PC-9 (cell line): ENCODE measurements at regions not wholly inside any gene's neighbourhood (a gene's known extent, or its start where the extent isn't known, plus 50 kb on each side); places are given as distances from the start of the nearest gene placed in this dataset.

ENCODE experiments used
- BruUV-seq: library from RNA; stranded (reverse); fragments of 400-500 nt; replicated peaks from 2 replicates; lab custom pipeline; 2021; lab: Mats Ljungman, UMichigan
- CTCF ChIA-PET: fragments of 300-600 bp; sonication (Branson Sonifier 250); formaldehyde crosslinking; loops from one replicate; lab custom pipeline; 2022; ENCODE audit warnings: antibody characterized with exemption; lab: Charles Lee
- POLR2A ChIA-PET: fragments of 300-600 bp; sonication (Branson Sonifier 250); formaldehyde crosslinking; loops from one replicate; lab custom pipeline; 2022; ENCODE audit warnings: antibody characterized with exemption; ENCODE audit not compliant: unreplicated experiment; lab: Charles Lee
- DNase-seq, 2 experiments: peaks; one replicate each; pipeline versions ENCODE4 v3.0.0 to v3.0.0-alpha.2; 2015 to 2022; ENCODE audit warnings: mixed read lengths in 1 of 2
- H2AFZ ChIP-seq: fragments of 200-600 bp; sonication (generic); 2 replicates; pipeline ENCODE4 v1.8.1; 2017; ENCODE audit warnings: antibody characterized with exemption
- H3F3A ChIP-seq: fragments of 200-600 bp; sonication (generic); 2 replicates; pipeline ENCODE4 v1.8.1; 2017; ENCODE audit warnings: antibody characterized with exemption, mild to moderate bottlenecking, low read depth; ENCODE audit not compliant: insufficient read depth
- H3K27ac ChIP-seq: fragments of 200-600 bp; sonication (generic); 2 replicates; pipeline ENCODE4 v1.6.1; 2016; ENCODE audit warnings: mixed run types
- H3K27me3 ChIP-seq: fragments of 200-600 bp; sonication (generic); 2 replicates; pipeline ENCODE4 v1.6.1; 2016; ENCODE audit warnings: low read depth, mixed run types; ENCODE audit not compliant: insufficient read depth
- H3K36me3 ChIP-seq: fragments of 200-600 bp; sonication (generic); 2 replicates; pipeline ENCODE4 v1.6.1; 2016; ENCODE audit warnings: low read depth, mixed run types
- H3K4me1 ChIP-seq: fragments of 200-600 bp; sonication (generic); replicated peaks from 2 replicates; pipeline ENCODE4 v1.6.1; 2016; ENCODE audit warnings: mixed run types; ENCODE audit not compliant: insufficient read depth
- H3K4me2 ChIP-seq: fragments of 200-600 bp; sonication (generic); 2 replicates; pipeline ENCODE4 v1.6.1; 2017; ENCODE audit warnings: mixed run types
- H3K4me3 ChIP-seq: fragments of 200-600 bp; sonication (generic); 2 replicates; pipeline ENCODE4 v1.6.1; 2016; ENCODE audit warnings: mixed run types
- H3K79me2 ChIP-seq: fragments of 200-600 bp; sonication (generic); 2 replicates; pipeline ENCODE4 v1.6.1; 2017; ENCODE audit warnings: low read depth, mixed run types
- H3K9me2 ChIP-seq: fragments of 200-600 bp; sonication (generic); 2 replicates; pipeline ENCODE4 v1.8.1; 2017; ENCODE audit warnings: mild to moderate bottlenecking; ENCODE audit not compliant: insufficient read depth
- H3K9me3 ChIP-seq: fragments of 200-600 bp; sonication (generic); 2 replicates; pipeline ENCODE4 v1.8.1; 2016; ENCODE audit warnings: low read depth; ENCODE audit not compliant: insufficient read depth
- H4K20me1 ChIP-seq: fragments of 200-600 bp; sonication (generic); 2 replicates; pipeline ENCODE4 v1.8.1; 2017; ENCODE audit not compliant: insufficient read depth
- EZH2 ChIP-seq: fragments of 200-600 bp; sonication (generic); IDR thresholded peaks from 2 replicates; pipeline ENCODE4 v1.8.0; 2017; ENCODE audit warnings: antibody characterized with exemption, low read depth
- intact Hi-C: fragments of 100-400 bp; cut with micrococcal nuclease; formaldehyde crosslinking; loops from one replicate; pipeline ENCODE4 v1.10.0; 2022; ENCODE audit not compliant: unreplicated experiment
- TF ChIP-seq, protein P1 (sequence below): fragments of 200-600 bp; sonication (generic); conservative IDR thresholded peaks from 2 replicates; pipeline ENCODE4 v1.6.1; 2017; ENCODE audit warnings: mixed run types, antibody characterized with exemption, mild to moderate bottlenecking, moderate library complexity

DNA sequence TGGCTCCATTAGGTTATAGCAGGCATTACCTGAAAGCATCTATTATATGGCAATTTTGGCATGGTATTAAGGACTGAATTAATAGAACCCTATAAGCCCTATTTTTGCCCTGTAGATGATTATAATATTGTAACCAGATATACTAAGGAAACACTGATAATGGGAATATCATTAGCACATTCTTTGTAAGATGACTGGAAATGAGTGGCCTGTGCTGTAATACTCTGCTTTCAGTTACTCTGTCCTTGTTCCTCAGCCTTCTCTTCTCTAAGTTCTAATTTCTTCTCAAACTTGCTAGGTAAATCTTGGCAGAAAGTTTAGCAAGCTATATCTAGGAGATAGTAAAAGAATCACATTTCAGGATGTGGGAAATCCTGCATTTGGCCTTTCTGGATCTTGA is 74.0 kb upstream of the ITPRID2 start:
- POLR2A ChIA-PET = no interaction called here
- Histone ChIP-seq H3K9me3 (peaks cover 28% of the 10 kb centered on the region), H3K27ac (no peak overlapping the region), H3K27me3 (no peaks in the 10 kb centered on the region), H4K20me1 (no peaks in the 10 kb centered on the region), H3K9me2 (no peaks in the 10 kb centered on the region), H3K4me3 (no peak overlapping the region), H3K36me3 (0 out of 2 replicates have a peak, but pooled peaks cover 12% of the 10 kb centered on the region), H3K4me1 (peaks cover 12% of the 10 kb centered on the region), H2AFZ (no peak overlapping the region), H3F3A (no peaks in the 10 kb centered on the region), H3K4me2 (no peak overlapping the region), H3K79me2 (no peaks in the 10 kb centered on the region)
- no peak for DNase-seq
- no TSS peak for BruUV-seq
- intact Hi-C loops = no loop called here
- CTCF ChIA-PET = interaction anchor here (0.6 kb wide), 1 partner anchor 25 kb away, joined by 3 read pairs; no protein-coding TSS in a partner anchor
- TF ChIP-seq, protein P1, sequence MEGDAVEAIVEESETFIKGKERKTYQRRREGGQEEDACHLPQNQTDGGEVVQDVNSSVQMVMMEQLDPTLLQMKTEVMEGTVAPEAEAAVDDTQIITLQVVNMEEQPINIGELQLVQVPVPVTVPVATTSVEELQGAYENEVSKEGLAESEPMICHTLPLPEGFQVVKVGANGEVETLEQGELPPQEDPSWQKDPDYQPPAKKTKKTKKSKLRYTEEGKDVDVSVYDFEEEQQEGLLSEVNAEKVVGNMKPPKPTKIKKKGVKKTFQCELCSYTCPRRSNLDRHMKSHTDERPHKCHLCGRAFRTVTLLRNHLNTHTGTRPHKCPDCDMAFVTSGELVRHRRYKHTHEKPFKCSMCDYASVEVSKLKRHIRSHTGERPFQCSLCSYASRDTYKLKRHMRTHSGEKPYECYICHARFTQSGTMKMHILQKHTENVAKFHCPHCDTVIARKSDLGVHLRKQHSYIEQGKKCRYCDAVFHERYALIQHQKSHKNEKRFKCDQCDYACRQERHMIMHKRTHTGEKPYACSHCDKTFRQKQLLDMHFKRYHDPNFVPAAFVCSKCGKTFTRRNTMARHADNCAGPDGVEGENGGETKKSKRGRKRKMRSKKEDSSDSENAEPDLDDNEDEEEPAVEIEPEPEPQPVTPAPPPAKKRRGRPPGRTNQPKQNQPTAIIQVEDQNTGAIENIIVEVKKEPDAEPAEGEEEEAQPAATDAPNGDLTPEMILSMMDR = no peak
- no peak for TF ChIP-seq EZH2

- no peak overlapping the region for H3K27ac ChIP-seq
- CTCF ChIA-PET = interaction anchor here (0.6 kb wide), 1 partner anchor 34 kb away, joined by 3 read pairs; no protein-coding TSS in a partner anchor
- H3K4me1 ChIP-seq = peaks cover 6% of the 10 kb centered on the region; the same call in 1 of the 2 replicates
Measured at GRCh38 chr2:181818058-181818680, 73.4 kb upstream of the ITPRID2 start.

DNA sequence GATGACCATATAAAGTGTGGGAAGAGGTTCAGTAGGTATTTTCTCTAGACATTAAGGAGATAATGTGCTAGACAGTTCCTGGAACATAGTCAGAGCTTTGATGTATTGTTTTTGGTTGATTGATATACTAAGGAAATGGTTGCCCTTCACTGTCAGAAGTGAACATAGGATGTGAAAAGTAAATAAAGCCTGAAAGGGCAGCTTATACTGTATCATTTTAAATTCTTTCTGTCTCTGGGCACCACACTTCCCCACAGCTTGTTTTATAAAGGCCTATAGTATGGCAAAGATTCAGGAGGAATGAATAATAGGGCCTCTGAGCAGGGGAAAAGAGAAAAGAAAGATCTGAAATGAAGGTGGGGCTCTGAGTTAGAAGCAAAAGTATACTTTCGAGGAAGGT is 72.7 kb upstream of the ITPRID2 start:
- H2AFZ ChIP-seq = no peak overlapping the region
- CTCF ChIA-PET = no interaction called here

More at GRCh38 chr2:181818058-181818680, 73.4 kb upstream of the ITPRID2 start:
- TF ChIP-seq, protein P1 = no peak
- no peak for TF ChIP-seq EZH2
- POLR2A ChIA-PET = interaction anchor here (0.5 to 0.7 kb wide), 2 partner anchors 14 to 78 kb away, joined by 3 to 6 read pairs; no protein-coding TSS in a partner anchor
- intact Hi-C loops = no loop called here
- Histone ChIP-seq H3K4me2 (no peak overlapping the region), H3K27me3 (no peaks in the 10 kb centered on the region), H2AFZ (no peak overlapping the region), H3K9me3 (peaks cover 21% of the 10 kb centered on the region), H3K36me3 (0 out of 2 replicates have a peak, but pooled peaks cover 7% of the 10 kb centered on the region), H3K4me3 (no peak overlapping the region), H3F3A (no peaks in the 10 kb centered on the region), H4K20me1 (no peaks in the 10 kb centered on the region), H3K9me2 (no peaks in the 10 kb centered on the region), H3K79me2 (no peaks in the 10 kb centered on the region)
- no peak for DNase-seq
- no TSS peak for BruUV-seq

More for the DNA sequence above, 72.7 kb upstream of the ITPRID2 start:
- H3K9me3 ChIP-seq = peaks cover 15% of the 10 kb centered on the region
- H3K36me3 ChIP-seq = 0 out of 2 replicates have a peak, but pooled peaks cover under 1% of the 10 kb centered on the region
- H3K27me3 ChIP-seq = no peaks in the 10 kb centered on the region
- H4K20me1 ChIP-seq = no peaks in the 10 kb centered on the region
- BruUV-seq = no TSS peak
- no peaks in the 10 kb centered on the region for H3K9me2 ChIP-seq
- H3K27ac ChIP-seq = no peak overlapping the region
- TF ChIP-seq, protein P1 = no peak
- TF ChIP-seq EZH2 = no peak
- H3K79me2 ChIP-seq = no peaks in the 10 kb centered on the region
- no peak overlapping the region for H3K4me3 ChIP-seq
- intact Hi-C loops = no loop called here
- POLR2A ChIA-PET = interaction anchor here (0.6 kb wide), 1 partner anchor 65 kb away, joined by 3 read pairs; no protein-coding TSS in a partner anchor
- no peak for DNase-seq
- no peak overlapping the region for H3K4me2 ChIP-seq
- H3F3A ChIP-seq = no peaks in the 10 kb centered on the region
- peaks cover 5% of the 10 kb centered on the region; the same call in 1 of the 2 replicates for H3K4me1 ChIP-seq
